HG03432 (cell line): ENCODE measurements at regions not wholly inside any gene's neighbourhood (a gene's known extent, or its start where the extent isn't known, plus 50 kb on each side); places are given as distances from the start of the nearest gene placed in this dataset.
"Not testable (repeated sequence)": the region's sequence is repeated elsewhere in the genome, so short reads cannot be mapped to it uniquely, and the experiment has no call there.

Source experiments
- ATAC-seq: cut with Tn5 transposase; IDR thresholded peaks from one replicate; pipeline ENCODE4 v1.9.1; 2021; ENCODE audit warnings: mild to moderate bottlenecking, moderate library complexity; ENCODE audit not compliant: unreplicated experiment

DNA sequence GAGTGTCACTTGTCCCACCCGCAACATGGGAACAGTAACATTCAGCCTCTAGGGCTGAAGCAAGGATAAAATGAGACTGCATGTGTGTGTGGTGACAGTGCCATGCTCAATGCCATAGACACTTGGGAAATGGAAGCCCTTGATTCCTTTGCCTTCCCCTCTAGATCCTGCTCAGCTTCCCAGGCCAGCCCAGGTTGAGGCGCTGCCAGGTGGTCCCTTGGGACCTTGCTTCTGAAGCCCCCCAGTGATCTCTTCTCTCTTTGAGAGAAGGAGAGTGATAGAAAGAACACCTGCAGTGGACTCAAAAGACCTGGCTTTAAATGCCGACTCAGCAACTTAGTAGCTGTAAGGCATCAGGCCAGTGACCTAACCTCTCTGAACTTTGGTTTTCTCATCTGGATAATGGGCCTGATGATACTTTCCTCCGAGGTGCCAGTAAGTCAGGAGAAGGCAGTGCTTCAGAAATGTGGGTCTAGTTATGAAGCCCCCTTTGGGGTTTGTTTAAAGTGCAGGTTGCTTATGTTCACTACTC, 144.5 kb downstream of the RPLP1 start:
- ATAC-seq, result no peak

DNA sequence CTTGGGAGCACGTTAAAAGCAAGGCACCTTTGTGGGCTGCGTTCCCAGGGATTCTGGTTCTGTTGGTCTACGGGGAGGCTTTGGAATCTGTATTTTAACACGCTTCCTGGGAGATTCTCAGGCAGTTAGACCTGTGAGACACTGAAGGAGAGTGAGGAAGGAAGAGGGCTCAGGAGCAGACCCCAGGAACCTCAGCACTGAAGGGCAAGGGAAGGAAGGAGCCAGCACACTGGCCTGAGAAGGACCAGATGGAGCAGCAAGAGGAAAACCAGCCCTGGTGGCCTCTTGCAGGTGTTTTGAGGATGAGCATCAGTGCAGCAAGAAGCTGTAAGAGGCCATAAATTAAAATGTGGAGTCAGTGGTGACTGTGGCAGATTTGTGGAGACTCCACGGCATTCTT, 146.7 kb downstream of the RPLP1 start:
- no peak for ATAC-seq

DNA sequence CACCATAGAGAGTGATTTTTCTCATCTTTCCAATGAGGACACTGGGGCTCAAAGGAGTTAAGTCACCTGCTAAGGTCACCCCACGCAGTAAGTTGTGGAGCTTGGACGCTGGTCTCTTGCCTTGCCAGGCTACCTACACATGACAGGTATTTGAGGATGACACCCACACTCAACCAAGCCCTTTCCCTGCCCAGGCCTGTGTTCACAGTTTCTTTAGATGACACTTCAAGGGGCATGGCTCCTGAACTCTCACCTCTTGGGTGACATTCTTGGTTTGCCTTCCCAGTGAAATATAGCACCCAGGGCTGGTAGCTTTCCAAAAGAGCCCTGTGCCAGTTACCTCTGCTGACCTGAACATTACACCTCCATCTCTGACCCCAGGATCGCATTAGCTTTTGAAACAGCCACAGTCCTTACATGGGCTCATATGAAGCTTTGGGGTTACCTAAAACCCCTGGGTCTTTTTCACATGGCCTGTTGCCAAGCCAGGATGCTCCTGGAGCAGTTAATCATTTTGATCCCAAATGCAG, 148.0 kb downstream of the RPLP1 start:
- ATAC-seq, result no peak

DNA sequence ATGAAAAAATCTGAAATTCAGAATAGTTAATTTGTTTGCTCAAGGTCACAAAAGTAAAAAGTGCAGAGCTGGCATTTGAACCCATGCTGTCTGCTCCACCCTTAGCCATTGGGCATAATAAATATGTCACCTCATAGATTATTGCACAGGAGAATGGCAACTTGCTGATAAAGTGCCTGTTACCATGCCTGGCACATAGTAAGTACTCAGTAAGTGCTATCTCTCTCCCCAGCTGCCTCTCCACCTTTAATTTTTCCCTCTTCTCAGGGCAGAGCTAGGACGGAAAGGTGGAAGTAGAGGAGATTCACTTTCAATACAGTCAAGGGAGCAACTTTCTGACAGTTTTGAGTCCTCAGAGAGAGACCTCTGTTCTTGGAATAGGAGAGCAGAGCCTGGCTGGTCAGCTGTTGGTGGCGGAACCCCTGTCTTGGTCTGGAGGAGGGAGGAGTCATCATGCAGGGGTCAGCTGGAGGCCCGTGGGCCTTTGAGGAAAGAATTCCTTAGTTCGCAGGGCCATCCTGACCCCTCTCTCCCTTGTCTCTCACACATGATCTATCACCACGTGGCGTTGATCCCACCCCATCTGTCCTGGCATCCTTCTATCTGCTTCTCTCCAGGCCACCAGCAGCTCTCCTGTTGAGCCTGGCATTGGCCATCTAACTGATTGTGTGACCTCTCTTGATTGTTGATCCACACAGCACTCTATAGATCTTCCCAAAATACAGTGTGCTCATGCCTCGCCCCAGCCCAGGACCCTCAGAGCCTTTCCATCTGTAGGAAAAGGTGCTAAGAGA, 149.3 kb downstream of the RPLP1 start:
- no peak for ATAC-seq

DNA sequence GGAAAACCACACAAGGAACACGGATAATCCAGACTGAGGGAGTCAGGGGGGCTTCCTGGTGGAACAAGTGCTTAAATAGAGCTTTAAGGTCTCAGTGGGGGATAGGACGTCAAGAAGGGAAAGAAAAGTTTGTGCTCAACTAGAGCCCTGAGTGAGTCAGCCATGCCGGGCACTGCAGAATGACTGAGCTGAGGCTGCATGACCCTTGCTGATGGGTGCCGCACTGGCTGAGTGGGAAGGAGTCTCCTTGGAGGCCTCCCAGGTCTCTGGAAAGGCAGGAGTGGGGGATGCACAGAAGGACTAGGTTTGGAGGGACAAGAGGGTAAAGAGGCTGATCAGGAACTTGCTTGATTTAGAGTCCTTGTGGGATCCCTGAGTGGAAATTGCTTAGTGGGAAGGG, 150.3 kb downstream of the RPLP1 start:
- no peak for ATAC-seq

DNA sequence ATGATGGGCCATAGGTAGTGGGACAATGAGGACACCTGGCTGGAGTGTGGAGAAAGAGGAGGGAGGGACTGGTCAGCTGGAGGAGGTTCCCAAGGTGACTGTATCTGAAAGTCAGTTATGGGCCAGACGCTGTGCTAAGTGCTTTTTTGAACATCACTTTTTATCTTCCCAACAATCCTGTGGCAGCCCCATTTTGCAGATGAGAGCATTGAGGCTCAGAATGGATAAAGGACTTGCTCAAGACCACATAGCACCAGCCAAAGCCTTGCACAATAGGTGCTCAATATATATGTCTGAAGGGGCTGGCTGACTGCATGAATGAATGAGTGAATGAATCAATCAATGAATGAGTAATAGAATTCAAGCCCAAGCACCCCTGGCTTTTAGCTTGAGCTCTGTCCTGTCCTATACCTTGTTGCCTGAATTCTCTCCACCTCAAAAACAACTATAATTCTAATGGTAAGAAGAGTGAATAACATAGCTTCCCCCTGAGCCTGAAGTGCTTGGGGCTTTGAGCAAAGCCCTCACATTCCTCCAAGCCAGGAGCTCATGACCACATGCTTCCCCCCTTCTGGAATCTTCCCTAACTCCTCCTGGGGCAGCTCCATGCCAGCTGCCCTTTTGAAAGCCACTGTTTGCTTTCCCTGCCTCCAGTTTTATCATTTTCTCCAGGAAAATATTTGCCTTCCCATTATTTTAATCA, 150.9 kb downstream of the RPLP1 start:
- ATAC-seq, result no peak

DNA sequence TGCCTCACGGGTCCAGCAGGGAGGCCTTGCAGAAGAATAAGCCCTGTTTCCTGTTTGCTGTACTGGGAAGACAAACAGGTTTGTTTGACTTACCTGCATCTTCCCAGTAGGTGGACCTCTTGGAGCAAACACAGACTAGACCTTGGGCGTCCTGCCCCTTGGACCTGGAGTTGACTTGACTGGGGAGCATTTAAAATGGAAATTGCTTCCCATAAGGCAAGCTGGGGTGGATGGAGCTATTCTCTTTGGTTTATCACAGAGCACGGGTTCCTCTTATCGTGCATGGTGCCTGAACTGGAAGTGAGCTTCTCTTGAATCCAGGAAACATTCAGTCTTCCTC, 151.4 kb downstream of the RPLP1 start:
- no peak for ATAC-seq

DNA sequence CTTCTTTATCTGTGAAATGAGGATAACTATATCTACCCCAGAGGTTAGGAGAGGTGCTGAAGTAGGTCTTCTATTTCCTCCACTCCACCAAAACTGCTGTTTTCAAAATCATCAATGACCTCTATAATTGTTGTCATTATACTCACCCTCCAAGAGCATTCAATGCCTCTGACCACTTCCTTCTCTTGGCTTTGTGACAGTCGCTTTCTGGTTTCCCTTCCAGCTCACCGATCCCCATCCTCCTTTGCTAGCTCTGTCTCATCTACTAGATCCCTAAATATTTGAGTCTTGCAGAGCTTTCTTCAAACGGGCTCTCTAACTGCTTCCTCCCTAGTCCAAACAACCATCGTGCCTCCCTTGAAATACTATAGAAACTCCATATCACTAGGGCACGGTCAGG, 153.5 kb downstream of the RPLP1 start:
- no peak for ATAC-seq

DNA sequence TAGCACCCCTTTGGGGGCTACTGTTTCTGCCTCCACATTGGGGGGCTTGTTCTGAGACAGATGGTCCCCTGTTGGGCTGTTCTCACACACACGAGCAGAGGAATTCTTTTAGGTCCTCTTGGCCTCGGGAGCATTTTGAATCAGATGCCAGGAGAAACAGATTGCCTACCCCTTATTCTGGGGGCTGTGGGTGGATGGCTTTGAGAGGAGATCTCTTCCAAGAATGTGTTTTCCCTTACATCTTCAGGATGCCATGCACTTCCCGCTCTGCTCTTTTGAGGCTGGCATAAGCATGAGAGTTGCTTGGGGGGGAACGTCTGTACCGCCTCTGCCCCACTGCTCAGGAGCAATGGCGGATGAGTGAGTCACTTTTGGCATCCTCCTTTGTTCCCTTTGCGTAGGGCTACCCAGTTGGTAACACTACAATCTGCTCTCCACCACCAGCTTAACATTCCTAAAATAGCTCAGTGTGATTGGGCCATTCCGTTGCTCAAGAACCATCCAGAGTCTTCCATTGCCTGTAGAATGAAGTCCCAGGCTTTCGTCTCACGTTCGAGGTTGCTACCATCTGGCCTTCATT, 154.4 kb downstream of the RPLP1 start:
- ATAC-seq, result no peak

DNA sequence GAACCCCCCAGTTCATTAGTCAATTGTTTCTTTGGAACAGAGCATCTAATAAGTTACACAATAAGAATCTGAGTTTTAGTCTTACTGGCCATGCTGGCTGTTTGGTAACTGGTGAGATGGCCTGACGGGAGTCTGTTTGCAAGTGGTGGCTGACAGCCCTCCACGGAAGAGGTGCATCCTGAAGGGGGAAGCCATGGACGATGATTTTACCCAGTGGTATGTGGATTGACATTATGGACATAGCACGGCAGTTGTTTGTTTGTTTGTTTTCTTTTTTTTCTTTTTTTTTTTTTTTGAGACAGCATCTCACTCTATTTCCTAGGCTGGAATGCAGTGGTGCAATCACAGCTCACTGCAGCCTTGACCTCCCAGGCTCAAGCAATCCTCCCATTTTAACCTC, 156.0 kb downstream of the RPLP1 start:
- ATAC-seq, result no peak

DNA sequence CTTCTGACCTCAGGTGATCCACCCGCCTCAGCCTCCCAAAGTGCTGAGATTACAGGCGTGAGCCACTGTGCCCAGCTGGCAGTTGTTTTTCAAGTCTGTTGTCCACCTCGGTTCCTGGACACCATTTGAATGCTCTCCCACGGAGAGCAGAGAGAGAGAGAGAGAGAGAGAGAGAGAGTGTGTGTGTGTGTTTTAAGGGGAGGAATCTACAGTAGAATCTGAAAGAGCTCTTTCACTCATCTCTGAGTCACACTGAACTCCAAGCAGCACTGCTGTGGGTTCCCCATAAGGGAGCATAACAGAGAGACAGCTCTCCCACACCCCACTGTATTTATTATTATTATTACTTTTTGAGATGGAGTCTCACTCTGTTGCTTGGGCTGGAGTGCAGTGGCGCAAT, 156.6 kb downstream of the RPLP1 start:
- ATAC-seq, result no peak

DNA sequence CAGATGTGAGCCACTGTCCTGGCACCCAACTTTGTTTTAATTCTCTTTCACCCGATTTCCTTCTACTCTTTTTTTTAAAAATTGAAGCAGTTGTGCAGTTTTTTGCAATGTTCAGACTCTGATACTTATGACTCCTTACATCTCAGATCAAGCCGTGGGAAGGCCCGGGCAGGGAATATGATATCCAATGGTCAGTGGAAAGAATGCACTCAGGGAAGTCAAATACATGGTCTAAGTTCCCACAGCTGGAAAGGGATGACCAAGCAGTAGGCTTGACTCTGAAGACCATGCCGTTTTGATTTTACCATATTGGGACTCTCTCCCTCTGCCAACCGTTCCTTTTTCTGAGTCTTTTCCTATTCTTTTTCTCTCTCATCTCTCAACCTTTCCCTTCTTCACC, 157.2 kb downstream of the RPLP1 start:
- no peak for ATAC-seq

DNA sequence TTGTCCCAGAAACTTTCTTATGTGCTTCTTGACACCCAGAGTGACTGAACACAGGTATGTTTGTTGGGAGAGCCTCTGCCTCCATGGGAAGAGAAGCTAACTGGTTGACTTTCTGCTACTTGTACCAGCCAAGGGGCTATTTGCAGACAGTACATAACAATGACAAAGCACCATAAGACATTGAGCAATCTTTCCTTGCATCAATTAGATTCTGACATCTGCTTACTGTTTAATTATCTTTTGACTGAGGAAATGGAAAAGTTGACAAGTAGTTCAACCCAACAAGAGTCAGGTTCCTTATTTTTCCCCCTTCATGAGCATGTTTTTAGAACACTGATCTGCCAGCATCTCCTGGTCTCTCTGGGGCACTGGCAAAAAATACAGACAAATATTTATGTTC, 157.7 kb downstream of the RPLP1 start:
- no peak for ATAC-seq

DNA sequence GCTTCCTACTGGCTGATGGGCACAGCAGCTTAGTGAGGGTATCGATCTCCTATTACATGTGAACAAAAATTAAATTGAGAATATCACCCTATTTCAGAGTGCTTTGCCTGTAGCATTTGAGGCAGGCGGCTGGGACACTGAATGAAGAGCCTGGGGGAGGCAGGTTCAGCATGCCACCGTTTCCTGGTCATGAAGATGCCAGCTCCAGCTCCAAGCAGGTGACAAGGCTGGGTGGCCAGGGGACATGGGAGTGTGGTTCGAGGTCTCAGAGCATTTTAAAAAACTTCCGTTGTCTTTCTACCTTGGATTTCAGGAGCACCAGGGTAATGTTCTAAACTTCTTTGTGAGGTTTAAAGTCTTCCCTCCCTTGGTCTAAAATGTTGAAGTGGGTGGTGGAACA, 158.2 kb downstream of the RPLP1 start:
- no peak for ATAC-seq

DNA sequence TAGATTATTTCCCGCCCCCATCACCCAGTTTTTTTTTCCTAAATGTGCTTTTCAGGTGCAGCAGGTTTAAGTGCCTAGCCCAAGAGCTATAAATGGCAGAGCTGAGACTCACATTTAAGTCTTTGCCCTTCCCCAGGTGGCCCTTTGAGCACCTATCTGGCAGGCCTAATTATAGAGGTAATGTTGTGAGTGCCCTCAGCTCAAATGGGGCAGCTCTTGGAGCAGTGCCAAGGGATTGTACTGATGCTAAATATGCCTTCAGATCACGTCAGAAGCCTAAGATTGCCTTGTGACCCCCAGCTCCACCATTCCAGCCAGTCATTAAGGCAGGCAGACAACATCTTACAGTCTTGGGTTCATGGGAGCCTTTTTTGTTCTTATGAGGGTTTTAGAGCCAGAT, 159.5 kb downstream of the RPLP1 start:
- ATAC-seq, result no peak

DNA sequence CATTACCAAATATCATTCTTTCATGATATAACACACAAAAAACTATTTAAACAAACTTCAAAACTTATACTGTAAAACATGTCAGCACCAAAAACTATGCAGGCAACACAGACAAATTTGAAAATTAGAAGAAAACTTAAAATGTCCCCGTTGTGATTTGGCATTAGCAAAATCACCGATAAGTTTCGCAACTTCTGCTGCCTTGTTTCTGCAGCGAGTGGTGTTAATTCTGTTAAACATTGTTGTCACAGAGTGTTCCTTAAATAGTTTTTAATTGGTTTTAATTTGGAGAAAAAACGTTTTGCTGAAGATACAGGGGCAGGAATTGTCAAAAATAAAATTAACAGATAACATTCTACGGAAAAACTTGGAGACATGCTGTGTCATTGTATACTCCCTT, 160.6 kb downstream of the RPLP1 start:
- ATAC-seq, result no peak

DNA sequence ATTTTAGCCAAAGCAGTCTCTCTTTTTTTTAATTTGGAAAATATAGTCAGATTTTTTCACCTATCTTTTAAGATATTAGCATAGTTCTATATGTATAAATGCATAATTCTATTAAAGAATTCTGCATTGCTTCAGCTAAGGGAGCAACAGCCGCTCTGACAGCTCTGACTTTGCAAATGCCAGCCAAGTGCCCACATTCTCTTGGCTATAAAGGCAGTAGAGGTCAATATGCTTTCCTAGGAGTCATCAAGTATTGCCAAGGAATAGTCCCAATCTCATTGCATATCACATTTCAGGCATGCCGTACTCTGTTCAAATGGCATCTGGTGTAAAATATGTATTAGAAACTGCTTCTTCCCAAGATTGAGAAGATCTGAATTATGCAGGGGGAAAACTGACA, 161.4 kb downstream of the RPLP1 start:
- no peak for ATAC-seq

DNA sequence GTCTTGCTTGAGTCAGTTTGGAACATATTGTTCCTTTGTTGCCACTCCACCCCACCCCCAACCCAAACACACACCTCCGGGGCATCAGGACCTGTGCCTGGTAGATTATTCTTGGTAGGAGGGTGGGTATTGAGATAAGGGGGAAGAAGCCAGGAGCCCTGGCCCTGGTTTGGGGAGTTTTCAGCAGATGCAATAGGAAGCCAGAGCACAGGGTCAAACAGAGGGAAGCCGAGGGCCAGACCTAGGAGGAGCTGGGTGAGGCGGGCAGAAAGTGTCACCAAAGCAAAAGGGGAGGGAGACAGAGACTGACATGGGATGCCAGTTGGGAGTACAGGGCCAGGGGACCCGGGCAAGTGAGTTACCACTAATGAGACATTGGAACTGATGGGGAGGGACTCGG, 163.1 kb downstream of the RPLP1 start:
- no peak for ATAC-seq

DNA sequence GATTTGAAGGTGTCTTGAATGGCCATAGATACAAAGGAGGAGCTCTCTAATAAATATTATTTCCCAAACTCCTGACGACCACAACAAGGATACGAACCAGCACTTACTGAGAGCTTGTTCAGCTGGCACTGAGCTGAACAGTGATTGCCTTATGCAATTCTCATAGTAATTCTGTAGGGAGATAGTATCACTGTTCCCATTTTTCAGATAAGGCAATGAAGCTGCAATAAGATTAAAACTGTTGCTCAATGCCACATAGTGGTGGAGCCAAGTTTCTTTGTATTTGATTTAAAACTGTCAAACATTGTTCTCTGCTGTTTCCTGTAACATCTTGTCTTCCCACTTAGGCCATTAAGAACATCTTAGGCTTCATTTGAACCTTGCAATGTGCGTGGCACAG, 163.9 kb downstream of the RPLP1 start:
- ATAC-seq, result no peak

DNA sequence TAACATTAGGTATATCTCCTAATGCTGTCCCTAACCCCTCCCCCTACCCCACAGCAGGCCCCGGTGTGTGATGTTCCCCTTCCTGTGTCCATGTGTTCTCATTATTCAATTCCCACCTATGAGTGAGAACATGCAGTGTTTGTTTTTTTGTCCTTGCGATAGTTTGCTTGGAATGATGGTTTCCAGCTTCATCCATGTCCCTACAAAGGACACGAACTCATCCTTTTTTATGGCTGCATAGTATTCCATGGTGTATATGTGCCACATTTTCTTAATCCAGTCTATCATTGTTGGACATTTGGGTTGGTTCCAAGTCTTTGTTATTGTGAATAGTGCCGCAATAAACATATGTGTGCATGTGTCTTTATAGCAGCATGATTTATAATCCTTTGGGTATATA, 164.5 kb downstream of the RPLP1 start:
- ATAC-seq, result not testable (repeated sequence)

DNA sequence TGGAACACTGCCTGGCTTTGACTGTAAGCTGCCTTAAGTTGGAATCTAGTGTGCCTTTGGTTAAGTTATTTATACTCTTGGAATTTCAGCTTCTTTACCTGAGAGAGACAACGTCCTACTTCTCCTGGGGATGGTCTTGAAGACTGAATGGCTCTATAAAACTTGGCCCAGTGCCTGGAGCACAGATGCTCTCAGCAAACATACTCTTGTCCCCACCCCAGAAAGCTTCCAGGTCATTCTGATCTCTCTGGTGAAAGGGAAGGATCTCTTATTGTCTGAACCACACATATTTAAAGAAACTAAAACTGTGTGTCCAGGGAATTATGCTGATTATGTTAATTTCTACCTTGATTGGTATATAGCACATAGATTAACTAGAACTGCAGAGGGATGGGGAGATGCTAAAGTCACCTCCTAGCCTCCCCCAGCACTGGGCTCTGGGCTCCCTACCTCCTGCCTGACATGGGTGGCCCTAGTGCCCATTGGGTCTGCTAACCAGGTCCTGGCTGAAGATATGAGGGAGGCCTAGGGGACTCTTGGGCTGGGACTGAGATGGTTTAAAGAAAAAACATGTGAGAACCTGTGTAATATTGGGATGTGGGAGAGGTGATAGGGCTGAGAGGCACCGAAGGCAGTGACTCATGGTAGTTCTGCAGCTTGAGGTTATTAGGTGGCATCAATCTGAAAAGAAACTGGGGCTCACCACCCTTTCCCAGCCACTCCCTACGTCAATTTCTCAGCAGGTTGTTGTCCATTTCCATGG, 171.0 kb downstream of the RPLP1 start:
- ATAC-seq, result no peak
